Activated CD4-positive, alpha-beta memory T cell treated with anti-CD3 and anti-CD28 coated beads for 36 hours (primary cell): ENCODE measurements at regions not wholly inside any gene's neighbourhood (a gene's known extent, or its start where the extent isn't known, plus 50 kb on each side); places are given as distances from the start of the nearest gene placed in this dataset.

Experiments used
- CTCF ChIA-PET: fragments of 350-600 bp; sonication (Branson Sonifier 250); formaldehyde crosslinking; loops from one replicate; lab custom pipeline; 2021; ENCODE audit warnings: antibody characterized with exemption, inconsistent platforms; lab: Charles Lee
- POLR2A ChIA-PET: fragments of 350-600 bp; sonication (Branson Sonifier 250); formaldehyde crosslinking; loops from one replicate; lab custom pipeline; 2021; ENCODE audit warnings: antibody characterized with exemption; lab: Charles Lee
- DNase-seq: peaks from one replicate; pipeline ENCODE4 v3.0.0-alpha.2; 2020
- H3K27ac Mint-ChIP-seq: one replicate; pipeline ENCODE4 v1.8.0; 2021; ENCODE audit warnings: mixed read lengths
- H3K27me3 Mint-ChIP-seq: one replicate; pipeline ENCODE4 v1.8.0; 2021; ENCODE audit warnings: mixed read lengths
- H3K36me3 Mint-ChIP-seq: one replicate; pipeline ENCODE4 v1.8.0; 2021; ENCODE audit warnings: mixed read lengths
- H3K4me1 Mint-ChIP-seq: one replicate; pipeline ENCODE4 v1.8.0; 2021; ENCODE audit warnings: low read depth, mixed read lengths
- H3K4me3 Mint-ChIP-seq: one replicate; pipeline ENCODE4 v1.8.0; 2021; ENCODE audit warnings: mild to moderate bottlenecking, mixed read lengths
- H3K9me3 Mint-ChIP-seq: one replicate; pipeline ENCODE4 v1.8.0; 2021; ENCODE audit warnings: mixed read lengths
- intact Hi-C: fragments of 100-400 bp; cut with micrococcal nuclease; formaldehyde crosslinking; loops from one replicate; pipeline ENCODE4 v1.15.1; 2023

- H3K27ac Mint-ChIP-seq: no peak overlapping the region
- no peaks in the 10 kb centered on the region for H3K27me3 Mint-ChIP-seq
Measured at GRCh38 chr10:121231079-121231478, 367.2 kb downstream of the FGFR2 start.

GRCh38 chr10:121232494-121232893 lies 365.8 kb downstream of the FGFR2 start:
- POLR2A ChIA-PET: no interaction called here
- CTCF ChIA-PET: no interaction called here
- H3K9me3 Mint-ChIP-seq: peaks cover 7% of the 10 kb centered on the region
- H3K27me3 Mint-ChIP-seq: no peaks in the 10 kb centered on the region
- H3K27ac Mint-ChIP-seq: no peak overlapping the region
- no peak for DNase-seq
- intact Hi-C loops: no loop called here
- H3K4me1 Mint-ChIP-seq: no peaks in the 10 kb centered on the region
- no peaks in the 10 kb centered on the region for H3K36me3 Mint-ChIP-seq
- H3K4me3 Mint-ChIP-seq: no peak overlapping the region

More at GRCh38 chr10:121231079-121231478, 367.2 kb downstream of the FGFR2 start:
- no peaks in the 10 kb centered on the region for H3K4me1 Mint-ChIP-seq
- no peaks in the 10 kb centered on the region for H3K36me3 Mint-ChIP-seq
- DNase-seq: no peak
- peaks cover 7% of the 10 kb centered on the region for H3K9me3 Mint-ChIP-seq
- CTCF ChIA-PET: no interaction called here
- POLR2A ChIA-PET: no interaction called here
- intact Hi-C loops: no loop called here
- no peak overlapping the region for H3K4me3 Mint-ChIP-seq

- Mint-ChIP-seq H3K27me3 (no peaks in the 10 kb centered on the region), H3K4me3 (no peak overlapping the region), H3K9me3 (peaks cover 18% of the 10 kb centered on the region), H3K4me1 (no peaks in the 10 kb centered on the region), H3K27ac (no peak overlapping the region), H3K36me3 (no peaks in the 10 kb centered on the region)
- DNase-seq: no peak
- POLR2A ChIA-PET: no interaction called here
- intact Hi-C loops: no loop called here
- CTCF ChIA-PET: no interaction called here
Measured at GRCh38 chr10:121235692-121236091, 362.6 kb downstream of the FGFR2 start.

GRCh38 chr10:121236621-121237020 lies 361.6 kb downstream of the FGFR2 start:
- intact Hi-C loops: no loop called here
- Mint-ChIP-seq H3K9me3 (peaks cover 18% of the 10 kb centered on the region), H3K27ac (no peak overlapping the region), H3K27me3 (no peaks in the 10 kb centered on the region), H3K36me3 (no peaks in the 10 kb centered on the region), H3K4me3 (no peak overlapping the region), H3K4me1 (no peaks in the 10 kb centered on the region)
- DNase-seq: no peak
- CTCF ChIA-PET: no interaction called here
- POLR2A ChIA-PET: no interaction called here

GRCh38 chr10:121237718-121238117 lies 360.5 kb downstream of the FGFR2 start:
- no peaks in the 10 kb centered on the region for H3K4me1 Mint-ChIP-seq
- no peak overlapping the region for H3K4me3 Mint-ChIP-seq
- POLR2A ChIA-PET: no interaction called here
- intact Hi-C loops: no loop called here
- H3K36me3 Mint-ChIP-seq: no peaks in the 10 kb centered on the region
- peaks cover 18% of the 10 kb centered on the region for H3K9me3 Mint-ChIP-seq
- H3K27ac Mint-ChIP-seq: no peak overlapping the region
- CTCF ChIA-PET: no interaction called here
- H3K27me3 Mint-ChIP-seq: no peaks in the 10 kb centered on the region
- DNase-seq: no peak

- H3K36me3 Mint-ChIP-seq: no peaks in the 10 kb centered on the region
- intact Hi-C loops: no loop called here
- no peak overlapping the region for H3K4me3 Mint-ChIP-seq
- H3K9me3 Mint-ChIP-seq: peaks cover 18% of the 10 kb centered on the region
- peaks cover 1% of the 10 kb centered on the region for H3K27me3 Mint-ChIP-seq
- no peak for DNase-seq
- ChIA-PET POLR2A (no interaction called here), CTCF (no interaction called here)
- H3K4me1 Mint-ChIP-seq: no peaks in the 10 kb centered on the region
- no peak overlapping the region for H3K27ac Mint-ChIP-seq
Measured at GRCh38 chr10:121240011-121240410, 358.2 kb downstream of the FGFR2 start.

- CTCF ChIA-PET: interaction anchor here (0.7 kb wide), 1 partner anchor 299 kb away, joined by 3 read pairs; no protein-coding TSS in a partner anchor
- H3K36me3 Mint-ChIP-seq: no peaks in the 10 kb centered on the region
- H3K9me3 Mint-ChIP-seq: peaks cover 16% of the 10 kb centered on the region
- POLR2A ChIA-PET: no interaction called here
- intact Hi-C loops: no loop called here
- H3K4me3 Mint-ChIP-seq: no peak overlapping the region
- peaks cover 1% of the 10 kb centered on the region for H3K27me3 Mint-ChIP-seq
- no peaks in the 10 kb centered on the region for H3K4me1 Mint-ChIP-seq
- DNase-seq: no peak
- no peak overlapping the region for H3K27ac Mint-ChIP-seq
Measured at GRCh38 chr10:121240556-121240955, 357.7 kb downstream of the FGFR2 start.

GRCh38 chr10:121241337-121241736 lies 356.9 kb downstream of the FGFR2 start:
- no peak overlapping the region for H3K27ac Mint-ChIP-seq
- peaks cover 1% of the 10 kb centered on the region for H3K27me3 Mint-ChIP-seq
- H3K4me3 Mint-ChIP-seq: no peak overlapping the region
- peaks cover 11% of the 10 kb centered on the region for H3K9me3 Mint-ChIP-seq
- no peak for DNase-seq
- H3K36me3 Mint-ChIP-seq: no peaks in the 10 kb centered on the region
- ChIA-PET CTCF (no interaction called here), POLR2A (no interaction called here)
- H3K4me1 Mint-ChIP-seq: no peaks in the 10 kb centered on the region
- intact Hi-C loops: no loop called here

GRCh38 chr10:121242741-121243608 lies 355.3 kb downstream of the FGFR2 start:
- intact Hi-C loops: no loop called here
- Mint-ChIP-seq H3K27ac (no peak overlapping the region), H3K36me3 (no peaks in the 10 kb centered on the region), H3K4me3 (no peak overlapping the region), H3K27me3 (peaks cover 1% of the 10 kb centered on the region), H3K4me1 (no peaks in the 10 kb centered on the region), H3K9me3 (peaks cover 8% of the 10 kb centered on the region)
- CTCF ChIA-PET: no interaction called here
- POLR2A ChIA-PET: no interaction called here
- no peak for DNase-seq

- no peak overlapping the region for H3K4me3 Mint-ChIP-seq
- CTCF ChIA-PET: no interaction called here
- peaks cover 1% of the 10 kb centered on the region for H3K27me3 Mint-ChIP-seq
Measured at GRCh38 chr10:121243609-121244241, 354.5 kb downstream of the FGFR2 start.

GRCh38 chr10:121244818-121245217 lies 353.4 kb downstream of the FGFR2 start:
- no peak for DNase-seq
- Mint-ChIP-seq H3K27me3 (peaks cover 1% of the 10 kb centered on the region), H3K9me3 (no peaks in the 10 kb centered on the region), H3K4me1 (no peaks in the 10 kb centered on the region), H3K4me3 (no peak overlapping the region), H3K36me3 (no peaks in the 10 kb centered on the region), H3K27ac (no peak overlapping the region)
- intact Hi-C loops: no loop called here
- ChIA-PET POLR2A (no interaction called here), CTCF (no interaction called here)

More at GRCh38 chr10:121243609-121244241, 354.5 kb downstream of the FGFR2 start:
- intact Hi-C loops: no loop called here
- Mint-ChIP-seq H3K36me3 (no peaks in the 10 kb centered on the region), H3K27ac (no peak overlapping the region), H3K4me1 (no peaks in the 10 kb centered on the region), H3K9me3 (peaks cover under 1% of the 10 kb centered on the region)
- POLR2A ChIA-PET: no interaction called here
- no peak for DNase-seq

GRCh38 chr10:121245754-121246153 lies 352.5 kb downstream of the FGFR2 start:
- DNase-seq: no peak
- CTCF ChIA-PET: no interaction called here
- POLR2A ChIA-PET: no interaction called here
- peaks cover 1% of the 10 kb centered on the region for H3K27me3 Mint-ChIP-seq
- no peak overlapping the region for H3K4me3 Mint-ChIP-seq
- H3K9me3 Mint-ChIP-seq: no peaks in the 10 kb centered on the region
- H3K4me1 Mint-ChIP-seq: no peaks in the 10 kb centered on the region
- intact Hi-C loops: no loop called here
- no peak overlapping the region for H3K27ac Mint-ChIP-seq
- H3K36me3 Mint-ChIP-seq: no peaks in the 10 kb centered on the region
